ENCODE measurements at regions not wholly inside any gene's neighbourhood (a gene's known extent, or its start where the extent isn't known, plus 50 kb on each side); places are given as distances from the start of the nearest gene placed in this dataset.

DNA sequence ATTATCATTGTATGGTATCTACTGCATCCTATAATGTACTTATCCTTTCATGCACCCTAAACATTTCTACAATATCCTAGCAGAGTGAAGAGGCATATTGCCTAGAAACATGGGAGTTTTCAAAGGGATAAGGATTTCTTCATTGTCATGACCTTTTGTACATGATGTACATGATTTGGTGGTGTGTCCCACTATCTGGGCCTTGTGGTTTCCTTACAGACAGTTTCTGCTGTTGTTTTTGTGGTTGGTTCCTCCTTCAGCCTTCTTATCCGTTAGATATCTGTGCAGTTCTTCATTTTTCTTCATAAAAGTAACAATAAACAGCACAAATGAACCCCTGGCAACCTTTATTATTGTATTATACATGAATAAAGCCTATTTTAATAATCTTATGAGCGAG is 70.4 kb upstream of the BACH1 start:
- no peak for DNase-seq

GRCh38 chr21:29230551-29231261 is 68.0 kb upstream of the BACH1 start:
- DNase-seq = no peak

DNA sequence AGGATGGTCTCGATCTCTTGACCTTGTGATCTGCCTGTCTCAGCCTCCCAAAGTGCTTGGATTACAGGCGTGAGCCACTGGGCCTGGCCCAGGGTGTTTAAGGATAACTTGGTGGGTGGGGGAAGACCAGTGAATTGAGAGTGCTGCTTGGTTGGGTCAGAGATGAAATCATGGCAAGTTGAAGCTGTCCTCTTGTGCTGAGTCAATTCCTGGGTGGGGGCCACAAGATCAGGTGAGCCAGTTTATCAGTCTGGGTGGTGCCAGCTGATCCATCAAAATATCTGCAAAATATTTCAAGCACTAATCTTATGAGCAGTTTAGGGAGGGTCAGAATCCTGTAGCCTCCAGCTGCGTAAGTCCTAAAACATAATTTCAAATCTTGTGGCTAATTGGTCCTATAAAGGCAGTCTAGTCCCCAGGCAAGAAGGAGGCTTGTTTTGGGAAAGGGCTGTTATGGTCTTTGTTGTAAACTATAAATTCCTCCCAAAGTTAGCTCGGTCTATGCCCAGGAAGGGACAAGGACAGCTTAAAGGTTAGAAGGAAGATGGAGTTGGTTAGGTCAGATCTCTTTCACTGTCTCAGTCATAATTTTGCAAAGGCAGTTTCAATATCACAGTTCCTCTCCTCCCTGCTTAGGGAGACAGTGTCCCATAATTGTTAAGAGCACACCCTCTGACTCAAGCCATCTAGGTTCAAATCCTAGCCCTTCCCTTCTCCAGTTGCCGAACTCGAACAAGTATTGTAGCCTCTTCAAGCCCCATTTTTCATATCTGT is 66.8 kb upstream of the BACH1 start:
- no peak for DNase-seq

DNA sequence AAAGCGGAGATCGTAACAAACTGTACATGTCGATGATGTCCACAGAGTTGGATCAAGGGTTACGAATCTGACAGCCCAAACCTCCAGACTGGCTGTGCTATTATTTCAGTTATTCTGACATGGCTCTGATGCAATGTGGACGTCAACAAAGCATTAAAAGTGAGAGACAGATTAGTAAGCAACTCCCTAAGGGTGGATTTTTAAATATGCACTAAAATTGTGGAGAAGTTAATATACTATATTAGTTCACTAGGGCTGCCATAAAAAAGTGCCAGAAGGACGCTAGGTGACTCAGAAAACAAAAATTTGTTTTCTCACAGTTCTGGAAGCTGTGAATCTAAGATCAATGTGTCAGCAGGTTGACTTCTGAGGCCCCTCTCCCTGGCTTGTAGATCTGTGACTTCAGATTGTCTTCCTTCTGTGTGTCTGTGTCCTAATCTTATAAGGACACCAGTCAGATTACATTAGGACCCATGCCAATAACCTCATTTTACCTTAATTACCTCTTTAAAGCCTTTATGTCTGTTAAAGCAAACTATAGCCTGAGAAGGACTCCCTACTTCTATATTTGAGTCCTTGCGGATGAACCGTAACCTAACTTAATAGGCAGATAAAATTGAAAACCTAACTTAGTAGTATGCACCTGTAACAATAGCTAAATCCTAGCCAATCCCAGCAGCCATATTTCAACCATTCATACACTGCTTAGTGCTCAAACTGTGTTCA is 66.0 kb upstream of the BACH1 start:
- DNase-seq = no peak

DNA sequence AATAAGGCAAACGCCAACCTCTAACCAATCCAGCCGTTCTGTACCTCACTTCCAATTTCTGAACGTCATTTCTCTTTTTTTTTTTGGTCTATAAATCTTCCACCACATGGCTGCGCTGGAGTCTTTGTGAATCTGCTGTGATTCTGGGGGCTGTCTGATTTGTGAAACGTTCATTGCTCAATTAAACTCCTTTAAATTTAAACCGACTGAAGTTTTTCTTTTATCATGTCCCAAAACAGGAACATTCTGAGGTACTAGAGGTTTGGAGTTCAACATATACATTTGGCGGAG is 65.5 kb upstream of the BACH1 start:
- no peak for DNase-seq

DNA sequence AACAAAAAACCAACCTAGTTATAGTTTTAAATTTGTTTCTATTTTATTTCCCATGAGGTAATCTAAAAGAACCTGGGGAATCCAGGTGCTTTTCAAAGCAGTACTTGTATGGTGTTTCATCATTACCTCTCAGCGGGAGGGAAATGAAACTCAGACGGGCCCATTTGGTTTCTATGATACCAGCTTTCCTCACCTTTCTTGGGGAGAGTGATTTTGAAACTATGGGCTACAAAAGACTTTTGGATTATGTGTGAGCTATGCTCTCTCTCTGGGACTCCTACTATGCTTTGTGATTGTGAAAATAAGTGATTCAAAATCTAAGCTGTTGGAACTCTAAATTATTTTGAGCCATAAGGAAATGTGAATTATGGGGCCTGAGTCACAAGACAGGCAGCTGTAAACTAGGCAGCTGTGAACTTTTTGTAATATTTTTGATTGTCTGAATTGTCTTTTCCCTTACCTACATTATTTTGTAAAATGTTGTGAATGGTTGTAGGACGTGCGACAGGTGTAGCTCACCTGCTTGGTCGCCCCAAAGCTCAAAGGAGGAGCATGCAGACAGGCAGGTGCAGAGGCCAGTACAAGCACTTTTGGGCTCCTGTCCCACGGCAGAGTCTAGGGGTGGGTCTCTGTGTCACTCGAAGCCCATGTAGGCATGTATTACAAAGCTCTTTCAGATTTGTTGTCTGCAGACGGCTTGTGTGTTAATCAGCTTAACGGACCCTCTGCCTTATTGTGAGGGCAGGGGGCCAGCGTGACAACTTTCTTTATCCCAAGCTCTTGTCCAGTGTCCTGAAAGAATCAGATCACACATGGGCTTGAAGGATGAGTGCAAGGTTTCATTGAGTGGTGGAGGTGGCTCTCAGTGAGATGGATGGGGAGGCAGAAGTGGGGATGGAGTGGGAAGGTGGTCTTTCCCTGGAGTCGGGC is 64.8 kb upstream of the BACH1 start:
- no peak for DNase-seq

- no peak for DNase-seq
Measured at GRCh38 chr21:29235714-29236197, 63.0 kb upstream of the BACH1 start.

- no peak for DNase-seq
Measured at GRCh38 chr21:29236201-29236600, 62.5 kb upstream of the BACH1 start.

GRCh38 chr21:29237110-29238052 is 61.3 kb upstream of the BACH1 start:
- DNase-seq = peak; percentile 72

DNA sequence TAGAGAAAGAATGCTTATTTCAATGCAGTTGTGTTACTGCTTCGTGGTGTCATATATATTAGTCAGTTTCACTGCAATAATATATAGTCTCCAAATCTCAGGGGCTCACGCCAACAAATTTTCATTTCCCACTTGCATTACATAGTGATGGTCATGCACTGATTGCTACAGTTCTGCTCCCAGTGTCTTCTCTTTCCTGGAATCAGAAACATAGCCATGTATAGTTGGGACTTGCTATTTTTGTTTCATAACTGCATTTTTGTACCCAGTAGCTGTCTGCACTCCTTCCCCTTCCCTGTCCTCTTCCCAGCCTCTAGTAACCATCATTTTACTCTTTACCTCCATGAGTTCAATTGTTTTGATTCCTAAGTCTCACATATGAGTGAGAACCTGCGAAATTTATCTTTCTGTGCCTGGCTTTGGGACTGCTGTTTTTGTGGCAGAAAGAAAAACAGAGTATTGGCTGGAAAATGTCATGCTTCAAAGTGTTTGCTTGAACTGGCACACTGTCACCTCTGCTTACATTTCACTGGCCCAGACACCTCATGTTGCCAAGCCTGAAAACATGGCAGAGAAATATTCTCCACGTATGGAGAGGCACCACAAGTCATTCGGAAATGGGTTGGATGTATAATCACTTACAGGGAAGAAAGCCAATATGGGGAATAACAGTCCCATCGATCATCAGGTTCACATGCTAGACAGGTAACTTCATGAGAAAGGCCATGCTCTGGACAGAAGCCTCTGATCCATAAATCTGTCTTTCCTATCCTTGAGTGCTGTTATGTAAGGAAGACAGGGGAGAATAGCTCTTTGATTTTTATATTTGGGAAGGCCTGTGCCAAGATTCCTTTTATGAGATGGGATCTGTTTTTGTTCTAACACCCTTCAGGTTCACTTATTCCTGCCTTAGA is 60.4 kb upstream of the BACH1 start:
- DNase-seq = no peak

- no peak for DNase-seq
Measured at GRCh38 chr21:29238967-29239290, 59.8 kb upstream of the BACH1 start.

GRCh38 chr21:29240136-29240535 is 58.6 kb upstream of the BACH1 start:
- no peak for DNase-seq

DNA sequence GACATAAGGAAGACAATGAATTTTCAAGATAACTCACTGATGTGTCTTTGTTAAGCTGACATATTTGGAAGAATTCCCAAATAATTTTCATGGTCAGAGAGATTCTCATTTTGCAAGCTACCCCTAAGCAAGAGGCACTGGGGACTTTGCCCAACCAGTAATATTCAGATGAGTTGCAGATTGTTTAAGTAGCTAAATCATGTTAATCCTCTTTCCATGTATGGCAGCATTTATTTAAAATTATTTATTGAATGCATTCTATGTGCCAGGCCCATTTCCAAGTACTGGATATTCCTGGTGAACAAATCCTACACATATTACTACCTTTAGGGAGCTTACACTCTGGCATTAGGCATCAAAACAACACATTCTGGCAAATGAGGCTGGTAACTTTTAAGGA is 56.5 kb upstream of the BACH1 start:
- DNase-seq = no peak

GRCh38 chr21:29243188-29243587 is 55.5 kb upstream of the BACH1 start:
- no peak for DNase-seq

- no peak for DNase-seq
Measured at GRCh38 chr21:29245104-29245643, 53.5 kb upstream of the BACH1 start.

DNA sequence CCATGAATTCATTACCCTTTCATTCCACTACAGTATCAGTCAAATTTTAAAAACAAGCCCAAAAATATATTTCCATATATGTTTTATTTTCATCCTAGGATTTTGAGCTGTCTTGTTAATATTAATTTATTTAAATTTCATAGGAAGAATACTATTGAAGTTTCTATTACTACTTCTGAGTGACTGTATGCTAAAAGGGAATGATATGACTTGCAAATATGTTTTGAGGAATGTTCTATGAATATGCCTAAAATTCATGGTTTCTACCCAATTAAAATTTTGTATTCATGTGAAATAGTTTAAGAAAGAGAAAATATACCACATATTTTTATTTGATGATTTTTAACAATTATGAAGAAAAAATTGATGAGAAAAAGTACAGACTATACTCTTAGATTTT is 52.9 kb upstream of the BACH1 start:
- DNase-seq = no peak

GRCh38 chr21:29246614-29247013 is 52.1 kb upstream of the BACH1 start:
- DNase-seq = no peak

DNA sequence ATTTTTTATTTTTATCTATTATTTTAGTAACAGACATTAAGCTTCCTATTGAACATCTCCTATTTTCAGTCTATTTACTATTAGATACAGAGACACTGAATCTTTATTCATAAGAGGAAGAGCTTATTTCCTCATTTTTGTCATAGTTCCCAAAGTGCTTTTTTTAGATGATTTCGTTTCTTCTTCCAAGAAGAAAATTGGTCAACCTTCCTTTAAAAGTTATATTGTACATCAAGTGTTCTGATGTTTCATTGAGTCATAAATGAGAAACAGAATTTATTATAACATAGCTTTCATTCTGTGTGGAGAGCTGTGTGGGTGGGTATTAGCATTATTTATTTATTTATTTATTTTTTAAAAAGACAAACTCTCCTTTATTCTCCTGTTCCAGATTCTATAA is 50.6 kb upstream of the BACH1 start:
- no peak for DNase-seq

Measured in right hindlimb (tissue), 1 donor.